ENCODE measurements at regions not wholly inside any gene's neighbourhood (a gene's known extent, or its start where the extent isn't known, plus 50 kb on each side); places are given as distances from the start of the nearest gene placed in this dataset.

DNA sequence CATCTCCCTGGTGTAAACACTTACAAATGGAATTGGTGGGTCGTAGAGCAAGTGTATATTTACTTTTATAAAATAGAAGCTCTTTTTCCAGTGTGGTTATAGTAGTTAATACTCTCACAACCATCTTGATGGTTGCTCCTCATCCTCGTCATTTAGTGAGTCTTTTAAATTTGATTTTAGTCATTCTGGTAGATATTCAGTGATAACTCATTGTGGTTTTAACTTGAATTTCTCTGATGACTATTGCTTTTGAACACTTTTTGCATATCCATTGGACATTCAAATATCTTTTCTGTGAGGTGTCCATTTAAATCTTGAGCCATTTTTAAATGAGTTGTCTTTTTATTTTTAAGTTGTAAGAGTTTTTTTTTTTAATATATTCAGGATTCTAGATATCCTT, 189.2 kb upstream of the PHACTR1 start:
- TF ChIP-seq, protein P1, sequence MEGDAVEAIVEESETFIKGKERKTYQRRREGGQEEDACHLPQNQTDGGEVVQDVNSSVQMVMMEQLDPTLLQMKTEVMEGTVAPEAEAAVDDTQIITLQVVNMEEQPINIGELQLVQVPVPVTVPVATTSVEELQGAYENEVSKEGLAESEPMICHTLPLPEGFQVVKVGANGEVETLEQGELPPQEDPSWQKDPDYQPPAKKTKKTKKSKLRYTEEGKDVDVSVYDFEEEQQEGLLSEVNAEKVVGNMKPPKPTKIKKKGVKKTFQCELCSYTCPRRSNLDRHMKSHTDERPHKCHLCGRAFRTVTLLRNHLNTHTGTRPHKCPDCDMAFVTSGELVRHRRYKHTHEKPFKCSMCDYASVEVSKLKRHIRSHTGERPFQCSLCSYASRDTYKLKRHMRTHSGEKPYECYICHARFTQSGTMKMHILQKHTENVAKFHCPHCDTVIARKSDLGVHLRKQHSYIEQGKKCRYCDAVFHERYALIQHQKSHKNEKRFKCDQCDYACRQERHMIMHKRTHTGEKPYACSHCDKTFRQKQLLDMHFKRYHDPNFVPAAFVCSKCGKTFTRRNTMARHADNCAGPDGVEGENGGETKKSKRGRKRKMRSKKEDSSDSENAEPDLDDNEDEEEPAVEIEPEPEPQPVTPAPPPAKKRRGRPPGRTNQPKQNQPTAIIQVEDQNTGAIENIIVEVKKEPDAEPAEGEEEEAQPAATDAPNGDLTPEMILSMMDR (conservative IDR thresholded peaks at IDR 0.05; ENCODE audit: low read depth, low read length), result no peak
- no peak for TF ChIP-seq EZH2 (IDR thresholded peaks at IDR 0.05; ENCODE audit: borderline replicate concordance, low read depth, low read length, poor library complexity, severe bottlenecking)
